IMR-90 (cell line): ENCODE measurements at regions not wholly inside any gene's neighbourhood (a gene's known extent, or its start where the extent isn't known, plus 50 kb on each side); places are given as distances from the start of the nearest gene placed in this dataset.

Source experiments
- BHLHE40 ChIP-seq: fragments of 150-350 bp; IDR thresholded peaks from 2 replicates; pipeline ENCODE4 v1.6.1; 2016; ENCODE audit warnings: mild to moderate bottlenecking, low read depth, low read length
- CEBPB ChIP-seq: IDR thresholded peaks from 2 replicates; pipeline ENCODE4 v1.6.1; 2012; ENCODE audit warnings: low read depth, low read length, improper control_type of control experiment
- CTCF ChIP-seq: conservative IDR thresholded peaks from 2 replicates; pipeline ENCODE4 v1.5.1; 2012; ENCODE audit warnings: mild to moderate bottlenecking, low read depth, low read length, improper control_type of control experiment
- MAFK ChIP-seq: IDR thresholded peaks from 2 replicates; pipeline ENCODE4 v1.6.1; 2012; ENCODE audit warnings: low read depth, low read length, improper control_type of control experiment
- NFE2L2 ChIP-seq: fragments of 150-350 bp; IDR thresholded peaks from 2 replicates; pipeline ENCODE4 v1.6.1; 2016; ENCODE audit warnings: low read depth, mild to moderate bottlenecking, low read length
- POLR2A ChIP-seq: IDR thresholded peaks from 2 replicates; pipeline ENCODE4 v1.6.1; 2012; ENCODE audit warnings: mild to moderate bottlenecking, low read depth, low read length
- RAD21 ChIP-seq: IDR thresholded peaks from 2 replicates; pipeline ENCODE4 v1.6.1; 2012; ENCODE audit warnings: low read length, improper control_type of control experiment
- RCOR1 ChIP-seq: IDR thresholded peaks from 2 replicates; pipeline ENCODE4 v1.6.1; 2012; ENCODE audit warnings: mild to moderate bottlenecking, low read length, improper control_type of control experiment; ENCODE audit not compliant: insufficient replicate concordance
- RFX5 ChIP-seq: IDR thresholded peaks from 2 replicates; pipeline ENCODE4 v1.8.0; 2012; ENCODE audit warnings: low read depth, mild to moderate bottlenecking, low read length, moderate library complexity

GRCh38 chr15:77553695-77554094 is 79.0 kb downstream of the LINGO1 start:
- TF ChIP-seq CTCF (no peak), BHLHE40 (no peak), MAFK (no peak), RFX5 (no peak), CEBPB (no peak), RAD21 (no peak), NFE2L2 (no peak), POLR2A (no peak), RCOR1 (no peak)
